SK-N-MC (cell line): ENCODE measurements at regions not wholly inside any gene's neighbourhood (a gene's known extent, or its start where the extent isn't known, plus 50 kb on each side); places are given as distances from the start of the nearest gene placed in this dataset.

Experiments used
- DNase-seq: peaks from one replicate; pipeline ENCODE4 v3.0.0-alpha.2; 2011; ENCODE audit warnings: low read depth, low spot score
- H3K27ac ChIP-seq: fragments of 200-600 bp; sonication (generic); 2 replicates; pipeline ENCODE4 v1.5.1; 2016; ENCODE audit warnings: mixed run types
- H3K36me3 ChIP-seq: fragments of 200-600 bp; sonication (generic); 2 replicates; pipeline ENCODE4 v1.6.1; 2017; ENCODE audit warnings: antibody characterized with exemption, low read length, mixed read lengths; ENCODE audit not compliant: insufficient read depth
- H3K4me3 ChIP-seq: fragments of 200-600 bp; sonication (generic); 2 replicates; pipeline ENCODE4 v1.5.1; 2016
- H3K9ac ChIP-seq: fragments of 200-600 bp; sonication (generic); 2 replicates; pipeline ENCODE4 v1.8.0; 2017; ENCODE audit warnings: mixed run types, mixed read lengths; ENCODE audit not compliant: insufficient read length
- H3K9me3 ChIP-seq: fragments of 200-600 bp; sonication (generic); 2 replicates; pipeline ENCODE4 v1.6.1; 2017; ENCODE audit warnings: low read depth, mild to moderate bottlenecking, antibody characterized with exemption, low read length, moderate library complexity, mixed read lengths
- EZH2 ChIP-seq: fragments of 200-600 bp; sonication (generic); IDR thresholded peaks from one replicate; pipeline ENCODE4 v1.6.1; 2017; ENCODE audit warnings: antibody characterized with exemption
- FOXP2 ChIP-seq: optimal IDR thresholded peaks from 2 replicates; pipeline ENCODE3; 2011; ENCODE audit warnings: mild to moderate bottlenecking, moderate library complexity; ENCODE audit not compliant: insufficient read depth; ENCODE audit errors: extremely low read length, control extremely low read depth
- POLR2AphosphoS5 ChIP-seq: IDR thresholded peaks from 2 replicates; pipeline ENCODE4 v1.6.1; 2012; ENCODE audit warnings: mild to moderate bottlenecking, low read depth, low read length, borderline replicate concordance

DNA sequence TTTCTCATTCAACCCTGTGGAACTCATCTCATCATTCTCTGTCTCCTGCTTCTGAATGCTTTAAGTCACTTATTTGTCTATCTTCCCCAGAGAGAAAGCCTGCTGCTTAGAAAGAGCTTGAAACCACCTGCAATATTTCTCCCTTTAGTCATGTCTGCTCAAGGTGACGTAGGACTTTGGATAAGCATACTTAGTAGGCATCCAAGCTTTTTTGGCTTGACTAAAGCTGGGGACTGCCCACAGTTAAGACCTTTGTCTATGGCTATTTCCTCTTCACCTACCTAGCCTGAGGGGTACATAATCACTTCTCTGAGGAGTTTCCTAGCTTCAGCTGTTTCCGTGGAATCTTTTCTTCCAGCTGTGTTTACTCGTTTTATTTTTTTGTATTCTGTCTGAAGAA lies 665.8 kb upstream of the CAMK1G start:
- TF ChIP-seq POLR2AphosphoS5 (no peak), FOXP2 (no peak), EZH2 (no peak)
- DNase-seq, result no peak
- Histone ChIP-seq H3K27ac (no peak overlapping the region), H3K9me3 (no peaks in the 10 kb centered on the region), H3K4me3 (no peak overlapping the region), H3K36me3 (no peaks in the 10 kb centered on the region), H3K9ac (no peak overlapping the region)

DNA sequence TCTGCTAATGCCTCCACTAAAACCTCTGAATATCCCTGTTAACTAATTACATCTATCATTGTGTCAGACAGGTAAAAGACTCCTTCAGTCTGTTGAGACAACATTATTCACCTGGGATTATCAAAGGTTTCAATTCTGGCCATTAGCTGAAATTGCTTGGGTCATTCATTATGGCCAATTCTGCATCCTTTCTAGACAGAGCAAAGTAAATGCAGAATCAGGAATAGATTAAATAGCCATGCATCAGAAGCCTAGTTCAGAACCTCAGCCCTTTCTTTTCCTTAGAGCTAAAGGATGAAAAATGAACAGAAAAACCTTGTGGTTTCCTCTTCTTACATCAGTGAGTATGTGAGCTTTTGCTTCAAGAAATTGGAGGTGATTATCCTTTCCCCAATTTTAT lies 665.4 kb upstream of the CAMK1G start:
- H3K9me3 ChIP-seq, result no peaks in the 10 kb centered on the region
- no peak for DNase-seq
- no peak overlapping the region for H3K27ac ChIP-seq
- H3K9ac ChIP-seq, result no peak overlapping the region
- no peak for TF ChIP-seq FOXP2
- no peak for TF ChIP-seq EZH2
- TF ChIP-seq POLR2AphosphoS5, result no peak
- no peaks in the 10 kb centered on the region for H3K36me3 ChIP-seq
- H3K4me3 ChIP-seq, result no peak overlapping the region

- Histone ChIP-seq H3K9ac (no peak overlapping the region), H3K9me3 (no peaks in the 10 kb centered on the region), H3K4me3 (no peak overlapping the region), H3K27ac (no peak overlapping the region), H3K36me3 (no peaks in the 10 kb centered on the region)
- no peak for TF ChIP-seq FOXP2
- TF ChIP-seq EZH2, result no peak
- no peak for TF ChIP-seq POLR2AphosphoS5
- DNase-seq, result no peak
Measured at GRCh38 chr1:208919371-208919770, 664.1 kb upstream of the CAMK1G start.

DNA sequence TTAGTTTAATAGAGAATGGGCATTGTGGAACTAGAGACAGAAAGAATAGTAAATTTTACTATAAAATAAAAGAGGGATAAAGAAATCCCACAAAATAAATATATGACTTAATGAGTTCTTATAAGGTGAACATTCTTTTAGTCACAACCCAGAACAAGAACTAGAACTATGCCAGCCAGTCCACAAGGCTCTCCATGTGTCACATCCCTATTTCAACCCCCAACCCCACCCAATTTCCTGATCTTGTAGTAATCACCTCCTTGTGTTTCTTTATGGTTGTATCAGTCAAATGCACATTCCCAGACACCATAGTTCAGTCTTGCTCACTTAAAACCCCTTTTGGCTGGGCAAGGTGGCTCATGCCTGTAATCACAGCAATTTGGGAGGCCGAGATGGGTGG lies 662.3 kb upstream of the CAMK1G start:
- no peak for TF ChIP-seq EZH2
- TF ChIP-seq FOXP2, result no peak
- no peak for TF ChIP-seq POLR2AphosphoS5
- Histone ChIP-seq H3K27ac (no peak overlapping the region), H3K36me3 (no peaks in the 10 kb centered on the region), H3K9me3 (no peaks in the 10 kb centered on the region), H3K4me3 (no peak overlapping the region), H3K9ac (no peak overlapping the region)
- no peak for DNase-seq

- Histone ChIP-seq H3K9me3 (no peaks in the 10 kb centered on the region), H3K4me3 (no peak overlapping the region), H3K9ac (no peak overlapping the region), H3K27ac (no peak overlapping the region), H3K36me3 (no peaks in the 10 kb centered on the region)
- DNase-seq, result no peak
- TF ChIP-seq EZH2 (no peak), FOXP2 (no peak), POLR2AphosphoS5 (no peak)
Measured at GRCh38 chr1:208923456-208923855, 660.1 kb upstream of the CAMK1G start.

- no peak for DNase-seq
- Histone ChIP-seq H3K9me3 (no peaks in the 10 kb centered on the region), H3K4me3 (no peak overlapping the region), H3K36me3 (no peaks in the 10 kb centered on the region), H3K27ac (no peak overlapping the region), H3K9ac (no peak overlapping the region)
- TF ChIP-seq POLR2AphosphoS5, result no peak
- TF ChIP-seq FOXP2, result no peak
- no peak for TF ChIP-seq EZH2
Measured at GRCh38 chr1:208923946-208924720, 659.4 kb upstream of the CAMK1G start.

- Histone ChIP-seq H3K9ac (no peak overlapping the region), H3K36me3 (no peaks in the 10 kb centered on the region), H3K9me3 (no peaks in the 10 kb centered on the region), H3K4me3 (no peak overlapping the region), H3K27ac (no peak overlapping the region)
- TF ChIP-seq EZH2, result no peak
- no peak for TF ChIP-seq FOXP2
- TF ChIP-seq POLR2AphosphoS5, result no peak
- no peak for DNase-seq
Measured at GRCh38 chr1:208924928-208925327, 658.6 kb upstream of the CAMK1G start.

- no peak for TF ChIP-seq POLR2AphosphoS5
- no peak for TF ChIP-seq FOXP2
- no peak for TF ChIP-seq EZH2
- H3K9me3 ChIP-seq, result no peaks in the 10 kb centered on the region
Measured at GRCh38 chr1:208928349-208929010, 655.0 kb upstream of the CAMK1G start.

More at GRCh38 chr1:208928349-208929010, 655.0 kb upstream of the CAMK1G start:
- no peak overlapping the region for H3K27ac ChIP-seq
- DNase-seq, result no peak
- H3K4me3 ChIP-seq, result no peak overlapping the region
- H3K9ac ChIP-seq, result no peak overlapping the region
- H3K36me3 ChIP-seq, result no peaks in the 10 kb centered on the region
